Astrocyte (in vitro differentiated cells and primary cell): ENCODE measurements at regions not wholly inside any gene's neighbourhood (a gene's known extent, or its start where the extent isn't known, plus 50 kb on each side); places are given as distances from the start of the nearest gene placed in this dataset.

Source experiments
- DNase-seq: peaks from one replicate; pipeline ENCODE4 v3.0.0-alpha.2; 2010; ENCODE audit warnings: low read depth
- FAIRE-seq: peaks from 2 replicates; lab custom pipeline; 2011; peaks lifted over from hg19 to GRCh38; lab: Jason Lieb, UNC
- H2AFZ ChIP-seq: 2 replicates; pipeline ENCODE4 v1.6.0; 2012; ENCODE audit warnings: low read depth, low read length, inconsistent platforms
- H3K27ac ChIP-seq: 2 replicates; pipeline ENCODE4 v1.5.1; 2011; ENCODE audit warnings: low read depth, low read length, inconsistent platforms
- H3K27me3 ChIP-seq: 2 replicates; pipeline ENCODE4 v1.6.0; 2011; ENCODE audit warnings: low read length, inconsistent platforms; ENCODE audit not compliant: insufficient read depth
- H3K36me3 ChIP-seq: 2 replicates; pipeline ENCODE4 v1.5.1; 2011; ENCODE audit warnings: low read length, inconsistent platforms; ENCODE audit not compliant: insufficient read depth
- H3K4me1 ChIP-seq: 2 replicates; pipeline ENCODE4 v1.5.1; 2011; ENCODE audit warnings: low read length, inconsistent platforms; ENCODE audit not compliant: insufficient read depth
- H3K4me2 ChIP-seq: 2 replicates; pipeline ENCODE4 v1.6.0; 2012; ENCODE audit warnings: low read length, inconsistent platforms
- H3K4me3 ChIP-seq: 2 replicates; pipeline ENCODE4 v1.5.1; 2011; ENCODE audit warnings: low read depth, mild to moderate bottlenecking, low read length, inconsistent platforms; ENCODE audit not compliant: insufficient read depth
- H3K79me2 ChIP-seq: 2 replicates; pipeline ENCODE4 v1.6.0; 2012; ENCODE audit warnings: mild to moderate bottlenecking, low read length, inconsistent platforms; ENCODE audit not compliant: insufficient read depth
- H3K9ac ChIP-seq: 2 replicates; pipeline ENCODE4 v1.6.0; 2012; ENCODE audit warnings: mild to moderate bottlenecking, low read length, inconsistent platforms
- H3K9me3 ChIP-seq: 2 replicates; pipeline ENCODE4 v1.5.1; 2012; ENCODE audit warnings: low read depth, mild to moderate bottlenecking, low read length, inconsistent platforms; ENCODE audit not compliant: insufficient read depth
- H4K20me1 ChIP-seq: 2 replicates; pipeline ENCODE4 v1.6.0; 2012; ENCODE audit warnings: low read length, inconsistent platforms; ENCODE audit not compliant: insufficient read depth
- H3K27ac Mint-ChIP-seq: one replicate; pipeline ENCODE4 v1.8.0; 2021; ENCODE audit warnings: mild to moderate bottlenecking, mixed read lengths; ENCODE audit not compliant: unreplicated experiment
- H3K27me3 Mint-ChIP-seq: one replicate; pipeline ENCODE4 v1.8.0; 2021; ENCODE audit warnings: low read depth, mixed read lengths; ENCODE audit not compliant: unreplicated experiment
- H3K36me3 Mint-ChIP-seq: one replicate; pipeline ENCODE4 v1.8.0; 2021; ENCODE audit warnings: low read depth, mixed read lengths; ENCODE audit not compliant: unreplicated experiment
- H3K4me1 Mint-ChIP-seq: one replicate; pipeline ENCODE4 v1.8.0; 2021; ENCODE audit warnings: low read depth, mixed read lengths; ENCODE audit not compliant: unreplicated experiment
- H3K4me3 Mint-ChIP-seq: one replicate; pipeline ENCODE4 v1.8.0; 2021; ENCODE audit warnings: mild to moderate bottlenecking, moderate library complexity, mixed read lengths; ENCODE audit not compliant: unreplicated experiment
- H3K9me3 Mint-ChIP-seq: one replicate; pipeline ENCODE4 v1.8.0; 2021; ENCODE audit warnings: mild to moderate bottlenecking, mixed read lengths; ENCODE audit not compliant: unreplicated experiment
- CTCF ChIP-seq: IDR thresholded peaks from 2 replicates; pipeline ENCODE4 v1.5.1; 2011; ENCODE audit warnings: low read depth, mild to moderate bottlenecking, inconsistent platforms, low read length, moderate library complexity; ENCODE audit not compliant: insufficient read depth
- EZH2 ChIP-seq: IDR thresholded peaks from 2 replicates; pipeline ENCODE4 v1.6.1; 2012; ENCODE audit warnings: mild to moderate bottlenecking, low read length, inconsistent platforms; ENCODE audit not compliant: insufficient read depth

GRCh38 chr6:106740287-106740686 is 110.9 kb downstream of the QRSL1 start:
- H3K27ac ChIP-seq = no peak overlapping the region
- no peaks in the 10 kb centered on the region for H4K20me1 ChIP-seq
- Mint-ChIP-seq H3K4me1 (no peaks in the 10 kb centered on the region), H3K27me3 (peaks cover 6% of the 10 kb centered on the region), H3K27ac (no peak overlapping the region), H3K4me3 (no peak overlapping the region), H3K36me3 (no peaks in the 10 kb centered on the region), H3K9me3 (peaks cover 21% of the 10 kb centered on the region)
- H3K36me3 ChIP-seq = no peaks in the 10 kb centered on the region
- H3K4me3 ChIP-seq = no peak overlapping the region
- no peaks in the 10 kb centered on the region for H3K4me1 ChIP-seq
- H3K9ac ChIP-seq = no peak overlapping the region
- no peak overlapping the region for H3K4me2 ChIP-seq
- H3K27me3 ChIP-seq = no peaks in the 10 kb centered on the region
- H2AFZ ChIP-seq = no peak overlapping the region
- H3K79me2 ChIP-seq = no peaks in the 10 kb centered on the region
- TF ChIP-seq CTCF (no peak), EZH2 (no peak)
- DNase-seq = no peak
- FAIRE-seq = no peak
- no peaks in the 10 kb centered on the region for H3K9me3 ChIP-seq

GRCh38 chr6:106739387-106739786 is 110.0 kb downstream of the QRSL1 start:
- Histone ChIP-seq H3K4me2 (no peak overlapping the region), H3K36me3 (no peaks in the 10 kb centered on the region), H4K20me1 (no peaks in the 10 kb centered on the region), H3K4me3 (no peak overlapping the region), H3K4me1 (no peaks in the 10 kb centered on the region), H3K27me3 (no peaks in the 10 kb centered on the region), H3K9ac (no peak overlapping the region), H3K9me3 (no peaks in the 10 kb centered on the region), H3K79me2 (no peaks in the 10 kb centered on the region), H2AFZ (peak overlapping the region; percentile 27), H3K27ac (no peak overlapping the region)
- no peak overlapping the region for H3K4me3 Mint-ChIP-seq
- FAIRE-seq (no peak), DNase-seq (no peak)
- H3K9me3 Mint-ChIP-seq = peaks cover 23% of the 10 kb centered on the region
- H3K36me3 Mint-ChIP-seq = no peaks in the 10 kb centered on the region
- H3K4me1 Mint-ChIP-seq = no peaks in the 10 kb centered on the region
- H3K27me3 Mint-ChIP-seq = peaks cover 6% of the 10 kb centered on the region
- H3K27ac Mint-ChIP-seq = no peak overlapping the region
- TF ChIP-seq CTCF = no peak
- TF ChIP-seq EZH2 = no peak

GRCh38 chr6:106736502-106736901 is 107.1 kb downstream of the QRSL1 start:
- H3K4me1 ChIP-seq = no peaks in the 10 kb centered on the region
- H3K9me3 ChIP-seq = no peaks in the 10 kb centered on the region
- Mint-ChIP-seq H3K4me3 (no peak overlapping the region), H3K9me3 (peaks cover 17% of the 10 kb centered on the region), H3K4me1 (no peaks in the 10 kb centered on the region), H3K27ac (no peak overlapping the region), H3K36me3 (no peaks in the 10 kb centered on the region), H3K27me3 (peaks cover 12% of the 10 kb centered on the region)
- no peak for FAIRE-seq
- DNase-seq = no peak
- H3K4me3 ChIP-seq = no peak overlapping the region
- no peak overlapping the region for H2AFZ ChIP-seq
- no peaks in the 10 kb centered on the region for H3K27me3 ChIP-seq
- TF ChIP-seq CTCF = no peak
- no peak for TF ChIP-seq EZH2
- no peak overlapping the region for H3K4me2 ChIP-seq
- no peaks in the 10 kb centered on the region for H3K79me2 ChIP-seq
- H4K20me1 ChIP-seq = no peaks in the 10 kb centered on the region
- H3K27ac ChIP-seq = no peak overlapping the region
- no peak overlapping the region for H3K9ac ChIP-seq
- H3K36me3 ChIP-seq = no peaks in the 10 kb centered on the region
